ENCODE measurements at regions not wholly inside any gene's neighbourhood (a gene's known extent, or its start where the extent isn't known, plus 50 kb on each side); places are given as distances from the start of the nearest gene placed in this dataset.
"Not testable (repeated sequence)": the region's sequence is repeated elsewhere in the genome, so short reads cannot be mapped to it uniquely, and the experiment has no call there.

DNA sequence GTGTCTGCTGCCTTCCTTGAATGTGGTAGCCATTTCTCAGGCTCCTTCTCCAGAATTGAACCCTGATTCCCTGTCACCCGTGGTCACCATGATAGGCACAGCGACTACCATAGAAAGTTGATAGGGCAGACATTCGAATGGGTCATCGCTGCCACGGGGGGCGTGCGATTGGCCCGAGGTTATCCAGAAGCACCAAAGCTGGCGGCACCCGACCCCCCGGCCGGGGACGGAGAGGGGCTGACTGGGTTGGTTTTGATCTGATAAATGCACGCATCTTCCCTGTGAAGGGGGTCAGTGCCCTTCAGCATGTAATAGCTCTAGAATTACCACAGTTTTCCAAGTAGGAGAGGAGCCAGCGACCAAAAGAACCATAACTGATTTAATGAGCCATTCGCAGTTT is 94.0 kb upstream of the ANKRD30BL start:
- H3K36me3 ChIP-seq: no peaks in the 10 kb centered on the region
- no peaks in the 10 kb centered on the region for H3K4me1 ChIP-seq (ENCODE audit: insufficient read depth)
- 95% methylated on average over 16 of the region's 16 CpGs for WGBS, 3 donors
- no peak overlapping the region for H3K27ac ChIP-seq
- TF ChIP-seq, protein P1, sequence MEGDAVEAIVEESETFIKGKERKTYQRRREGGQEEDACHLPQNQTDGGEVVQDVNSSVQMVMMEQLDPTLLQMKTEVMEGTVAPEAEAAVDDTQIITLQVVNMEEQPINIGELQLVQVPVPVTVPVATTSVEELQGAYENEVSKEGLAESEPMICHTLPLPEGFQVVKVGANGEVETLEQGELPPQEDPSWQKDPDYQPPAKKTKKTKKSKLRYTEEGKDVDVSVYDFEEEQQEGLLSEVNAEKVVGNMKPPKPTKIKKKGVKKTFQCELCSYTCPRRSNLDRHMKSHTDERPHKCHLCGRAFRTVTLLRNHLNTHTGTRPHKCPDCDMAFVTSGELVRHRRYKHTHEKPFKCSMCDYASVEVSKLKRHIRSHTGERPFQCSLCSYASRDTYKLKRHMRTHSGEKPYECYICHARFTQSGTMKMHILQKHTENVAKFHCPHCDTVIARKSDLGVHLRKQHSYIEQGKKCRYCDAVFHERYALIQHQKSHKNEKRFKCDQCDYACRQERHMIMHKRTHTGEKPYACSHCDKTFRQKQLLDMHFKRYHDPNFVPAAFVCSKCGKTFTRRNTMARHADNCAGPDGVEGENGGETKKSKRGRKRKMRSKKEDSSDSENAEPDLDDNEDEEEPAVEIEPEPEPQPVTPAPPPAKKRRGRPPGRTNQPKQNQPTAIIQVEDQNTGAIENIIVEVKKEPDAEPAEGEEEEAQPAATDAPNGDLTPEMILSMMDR (IDR thresholded peaks at IDR 0.05): no peak
- TF ChIP-seq POLR2A (IDR thresholded peaks at IDR 0.05) (no peak), EP300 (IDR thresholded peaks at IDR 0.05) (no peak)
- intact Hi-C loops (cut with DNase I): no loop called here
- no peak for DNase-seq
- no peaks in the 10 kb centered on the region for H3K27me3 ChIP-seq
- no peaks in the 10 kb centered on the region for H3K9me3 ChIP-seq
- H3K4me3 ChIP-seq: no peak overlapping the region

DNA sequence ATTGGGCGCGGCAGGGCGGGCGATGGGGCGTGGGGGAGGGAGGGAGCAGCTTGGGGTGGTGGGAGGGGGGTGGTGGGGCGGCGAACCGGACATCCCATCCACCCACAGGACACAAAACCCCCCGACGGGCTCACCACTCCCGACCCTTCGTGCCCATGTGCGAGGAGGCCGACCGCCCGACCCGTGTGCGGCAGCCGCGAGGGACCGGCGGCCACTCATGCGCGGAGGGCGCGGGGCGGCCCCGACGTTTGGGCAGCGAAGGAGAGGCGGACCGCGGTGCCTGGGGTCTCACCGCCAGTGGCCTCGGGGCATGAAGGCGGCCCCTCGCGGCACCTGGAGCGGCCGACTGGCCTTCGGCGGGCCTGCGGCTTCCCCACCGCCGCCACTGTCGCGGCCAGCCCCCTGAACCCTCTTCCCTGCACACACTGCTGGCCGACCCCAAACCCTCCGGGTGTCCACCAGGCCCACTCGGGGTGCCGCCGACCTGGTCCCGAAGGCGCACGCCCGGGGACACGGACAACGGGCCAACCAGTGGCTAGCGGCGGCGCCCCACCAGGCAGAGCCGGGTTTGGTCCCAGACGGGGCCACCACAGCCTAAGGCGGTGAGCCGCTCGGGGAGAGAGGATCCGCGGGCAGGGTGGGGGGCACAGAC is 94.6 kb upstream of the ANKRD30BL start:
- 19 to 31% (median 26%) methylated on average over 35 to 68 of the region's 68 CpGs for WGBS, 3 donors
- Histone ChIP-seq H3K9me3 (no peaks in the 10 kb centered on the region), H3K36me3 (no peaks in the 10 kb centered on the region), H3K4me1 (ENCODE audit: insufficient read depth) (no peaks in the 10 kb centered on the region), H3K27ac (no peak overlapping the region), H3K27me3 (no peaks in the 10 kb centered on the region), H3K4me3 (no peak overlapping the region)
- TF ChIP-seq, protein P1 (IDR thresholded peaks at IDR 0.05): no peak
- peak in 1 of 5 donors; percentile 29 for DNase-seq
- intact Hi-C loops (cut with DNase I): no loop called here

DNA sequence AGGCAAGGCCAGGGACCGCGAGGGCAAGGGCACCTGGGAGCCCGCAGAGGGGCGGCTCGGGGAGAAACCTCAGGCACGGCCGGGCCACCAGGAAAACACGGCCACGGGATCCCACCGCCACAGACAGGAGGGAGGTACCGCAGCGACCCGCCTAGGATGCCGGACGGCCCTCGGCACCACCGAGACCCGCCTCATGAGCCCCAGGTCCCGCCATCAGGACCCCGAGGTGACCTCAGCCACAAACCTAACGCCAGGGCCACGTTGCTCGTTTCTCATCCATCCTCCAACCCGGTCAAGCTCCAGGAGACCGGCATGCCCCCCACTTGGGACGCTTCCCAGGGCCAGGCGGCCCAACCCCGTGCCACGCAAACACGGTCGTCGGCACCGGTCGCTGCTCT is 95.2 kb upstream of the ANKRD30BL start:
- intact Hi-C loops (cut with DNase I); H3K36me3 ChIP-seq; DNase-seq; H3K4me1 ChIP-seq (ENCODE audit: insufficient read depth); H3K27me3 ChIP-seq; H3K4me3 ChIP-seq; H3K27ac ChIP-seq; H3K9me3 ChIP-seq: not testable (repeated sequence)
- WGBS, 3 donors: 3% methylated on average over 21 to 34 of the region's 34 CpGs

DNA sequence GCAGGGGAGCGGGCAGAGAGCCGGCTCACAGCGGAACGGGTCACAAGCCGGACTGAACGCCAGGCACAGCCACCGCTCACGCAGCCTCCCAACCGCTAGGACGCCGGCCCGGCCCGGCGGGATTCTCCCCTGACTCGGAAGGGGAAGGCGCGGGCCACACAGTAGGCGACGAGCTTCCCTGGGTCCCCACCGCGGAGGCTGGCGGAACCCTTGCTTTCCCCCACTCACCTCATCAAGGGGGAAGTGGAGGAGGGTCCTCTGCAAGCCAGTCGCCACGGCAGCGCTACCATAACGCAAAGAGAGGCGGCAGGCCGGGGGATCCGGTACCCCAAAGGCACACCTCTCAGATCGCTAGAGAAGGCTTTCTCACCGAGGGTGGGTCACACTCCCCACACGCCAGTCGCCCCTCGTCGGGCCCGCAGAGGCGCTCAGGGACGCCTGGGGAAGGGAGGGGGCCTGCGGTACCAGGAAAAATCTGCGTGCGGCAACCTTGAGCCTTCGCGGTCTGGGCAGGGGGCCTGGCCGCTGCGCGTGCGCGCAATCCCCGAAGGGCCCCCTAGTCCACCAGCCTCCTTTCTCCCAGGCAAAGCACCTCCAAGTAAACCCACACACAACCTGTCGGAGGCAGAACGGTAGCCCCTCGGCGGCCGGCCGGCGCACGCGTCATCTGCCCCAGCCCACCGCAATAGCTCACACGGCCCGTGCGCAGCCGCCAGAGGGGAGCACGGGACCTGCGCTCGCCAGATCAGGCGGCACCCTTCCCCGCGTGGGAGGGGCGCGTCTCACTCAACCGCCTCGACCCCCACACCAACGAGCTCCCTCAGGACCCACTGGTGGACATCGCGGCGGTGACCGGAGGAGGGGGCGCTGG is 95.8 kb upstream of the ANKRD30BL start:
- DNase-seq: peak in 1 of 5 donors; percentile 50
- intact Hi-C loops (cut with DNase I); H3K9me3 ChIP-seq; H3K36me3 ChIP-seq; H3K27me3 ChIP-seq; H3K4me1 ChIP-seq (ENCODE audit: insufficient read depth); H3K27ac ChIP-seq: not testable (repeated sequence)
- WGBS, 3 donors: 2 to 6% (median 5%) methylated on average over 54 to 79 of the region's 79 CpGs
- peak overlapping the region; percentile 9 for H3K4me3 ChIP-seq

DNA sequence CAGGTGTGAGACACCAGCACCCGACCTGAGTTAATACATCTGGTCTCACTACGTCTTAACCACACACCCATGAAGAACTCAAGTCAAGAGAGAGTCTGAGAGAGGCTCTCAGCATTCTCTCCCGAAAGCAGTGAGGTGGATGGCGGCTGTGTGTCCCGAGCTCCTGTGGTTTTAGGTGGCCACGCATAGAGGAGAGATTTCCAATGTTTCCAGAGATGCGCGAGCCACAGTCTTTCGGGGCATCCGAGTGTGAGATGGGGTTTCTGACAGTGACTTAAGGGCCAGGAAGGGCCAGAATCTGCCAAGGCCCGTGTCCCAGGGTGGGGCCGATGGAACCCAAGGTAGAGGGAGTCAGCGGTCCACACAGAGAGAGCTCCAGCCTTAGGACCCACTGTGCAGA is 97.5 kb upstream of the ANKRD30BL start:
- H3K36me3 ChIP-seq; H3K27ac ChIP-seq; H3K4me1 ChIP-seq (ENCODE audit: insufficient read depth); H3K4me3 ChIP-seq; DNase-seq; intact Hi-C loops (cut with DNase I); H3K9me3 ChIP-seq; H3K27me3 ChIP-seq: not testable (repeated sequence)
- WGBS, 3 donors: 88 to 94% (median 90%) methylated on average over 13 of the region's 13 CpGs

DNA sequence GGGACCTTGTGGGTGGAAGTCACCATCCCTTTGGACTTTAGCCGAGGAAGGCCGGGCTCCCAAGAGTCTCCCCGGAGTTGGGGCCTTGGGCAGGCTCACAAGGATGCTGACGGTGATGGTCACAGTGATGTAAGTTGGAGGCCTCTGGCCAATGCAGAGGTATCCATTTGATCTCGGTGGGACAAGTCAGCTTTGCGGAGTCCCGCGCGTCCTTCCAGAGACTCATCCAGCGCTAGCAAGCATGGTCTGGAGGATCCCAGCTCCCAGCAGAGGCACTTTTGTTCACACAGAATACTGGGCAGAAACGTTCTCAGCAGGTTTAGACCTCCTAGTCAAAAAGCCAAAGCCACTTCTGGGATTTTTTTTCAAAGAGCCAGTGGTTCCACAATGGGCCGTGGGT is 103.8 kb upstream of the ANKRD30BL start:
- H3K4me1 ChIP-seq (ENCODE audit: insufficient read depth); DNase-seq; H3K4me3 ChIP-seq; intact Hi-C loops (cut with DNase I); H3K27me3 ChIP-seq; H3K9me3 ChIP-seq; H3K36me3 ChIP-seq; H3K27ac ChIP-seq: not testable (repeated sequence)
- WGBS, 3 donors: 89 to 91% (median 90%) methylated on average over 12 of the region's 12 CpGs
